HepG2 (cell line): ENCODE measurements at regions not wholly inside any gene's neighbourhood (a gene's known extent, or its start where the extent isn't known, plus 50 kb on each side); places are given as distances from the start of the nearest gene placed in this dataset.

Experiments
- ATF2 ChIP-seq: sonication (generic); formaldehyde crosslinking; IDR thresholded peaks from 2 replicates; pipeline ENCODE4 v1.4.0; 2020; ENCODE audit warnings: missing genetic modification reagents
- CREB1 ChIP-seq, 2 experiments: fragments of 450-650 bp in 1 of 2; IDR thresholded peaks; 2 replicates each; pipeline ENCODE4 v1.6.1; 2016 to 2017; ENCODE audit warnings: control low read depth in 1 of 2, mild to moderate bottlenecking in 1 of 2, missing compliant biosample characterization in 1 of 2, missing genetic modification characterization in 1 of 2
- HOMEZ ChIP-seq: IDR thresholded peaks from 2 replicates; pipeline ENCODE4 v1.6.1; 2016; ENCODE audit warnings: low read depth
- HOXA9 ChIP-seq: sonication (generic); formaldehyde crosslinking; IDR thresholded peaks from 2 replicates; pipeline ENCODE4 v1.8.1; 2022; ENCODE audit warnings: missing genetic modification reagents, mild to moderate bottlenecking, moderate library complexity, borderline replicate concordance
- POLR2AphosphoS5 ChIP-seq: IDR thresholded peaks from 2 replicates; pipeline ENCODE4 v1.6.1; 2012; ENCODE audit warnings: low read depth, low read length
- THYN1 ChIP-seq: sonication (generic); formaldehyde crosslinking; IDR thresholded peaks from 2 replicates; pipeline ENCODE4 v1.8.1; 2023; ENCODE audit warnings: low read depth, mild to moderate bottlenecking, moderate library complexity, missing genetic modification reagents, borderline replicate concordance
- ZFP1 ChIP-seq: IDR thresholded peaks from 2 replicates; pipeline ENCODE4 v1.6.1; 2016
- TF ChIP-seq, protein P1 (sequence below): sonication (generic); formaldehyde crosslinking; IDR thresholded peaks from 2 replicates; pipeline ENCODE4 v1.5.0; 2020; ENCODE audit warnings: mild to moderate bottlenecking, missing genetic modification reagents, moderate library complexity
- TF ChIP-seq, protein P2 (sequence below): sonication (generic); formaldehyde crosslinking; IDR thresholded peaks from 2 replicates; pipeline ENCODE4 v1.5.0; 2020; ENCODE audit warnings: missing genetic modification reagents, mild to moderate bottlenecking, borderline replicate concordance
- TF ChIP-seq, protein P3 (sequence below): sonication (generic); formaldehyde crosslinking; IDR thresholded peaks from 2 replicates; pipeline ENCODE4 v1.9.0; 2022; ENCODE audit warnings: missing genetic modification reagents, mild to moderate bottlenecking, borderline replicate concordance

DNA sequence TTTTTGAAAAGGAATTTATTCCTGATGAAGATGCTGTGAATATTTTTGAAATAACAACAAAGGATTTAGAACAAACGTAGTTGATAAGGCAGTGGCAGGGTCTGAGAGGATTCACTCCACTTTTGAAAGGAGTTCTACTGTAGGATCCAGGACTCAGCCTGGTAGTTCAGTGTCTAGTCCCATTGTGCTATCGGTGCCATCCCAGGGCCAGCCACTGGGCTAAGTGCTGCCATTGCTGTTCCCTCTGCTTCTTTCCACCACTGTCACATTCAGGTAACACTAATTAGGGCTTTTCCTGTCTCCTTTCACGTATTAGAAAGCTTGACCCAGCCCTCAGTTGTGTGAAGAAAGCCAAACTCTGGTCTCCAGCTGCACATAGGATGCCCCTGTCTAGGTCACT lies 177.3 kb downstream of the TEX36 start:
- TF ChIP-seq THYN1 (CRISPR knock-in tag), result no peak
- TF ChIP-seq, protein P1, sequence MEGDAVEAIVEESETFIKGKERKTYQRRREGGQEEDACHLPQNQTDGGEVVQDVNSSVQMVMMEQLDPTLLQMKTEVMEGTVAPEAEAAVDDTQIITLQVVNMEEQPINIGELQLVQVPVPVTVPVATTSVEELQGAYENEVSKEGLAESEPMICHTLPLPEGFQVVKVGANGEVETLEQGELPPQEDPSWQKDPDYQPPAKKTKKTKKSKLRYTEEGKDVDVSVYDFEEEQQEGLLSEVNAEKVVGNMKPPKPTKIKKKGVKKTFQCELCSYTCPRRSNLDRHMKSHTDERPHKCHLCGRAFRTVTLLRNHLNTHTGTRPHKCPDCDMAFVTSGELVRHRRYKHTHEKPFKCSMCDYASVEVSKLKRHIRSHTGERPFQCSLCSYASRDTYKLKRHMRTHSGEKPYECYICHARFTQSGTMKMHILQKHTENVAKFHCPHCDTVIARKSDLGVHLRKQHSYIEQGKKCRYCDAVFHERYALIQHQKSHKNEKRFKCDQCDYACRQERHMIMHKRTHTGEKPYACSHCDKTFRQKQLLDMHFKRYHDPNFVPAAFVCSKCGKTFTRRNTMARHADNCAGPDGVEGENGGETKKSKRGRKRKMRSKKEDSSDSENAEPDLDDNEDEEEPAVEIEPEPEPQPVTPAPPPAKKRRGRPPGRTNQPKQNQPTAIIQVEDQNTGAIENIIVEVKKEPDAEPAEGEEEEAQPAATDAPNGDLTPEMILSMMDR (CRISPR knock-in tag), result no peak
- TF ChIP-seq HOXA9 (CRISPR knock-in tag), result no peak
- no peak for TF ChIP-seq ATF2 (CRISPR knock-in tag)
- TF ChIP-seq ZFP1 (CRISPR knock-in tag), result no peak
- TF ChIP-seq, protein P2, sequence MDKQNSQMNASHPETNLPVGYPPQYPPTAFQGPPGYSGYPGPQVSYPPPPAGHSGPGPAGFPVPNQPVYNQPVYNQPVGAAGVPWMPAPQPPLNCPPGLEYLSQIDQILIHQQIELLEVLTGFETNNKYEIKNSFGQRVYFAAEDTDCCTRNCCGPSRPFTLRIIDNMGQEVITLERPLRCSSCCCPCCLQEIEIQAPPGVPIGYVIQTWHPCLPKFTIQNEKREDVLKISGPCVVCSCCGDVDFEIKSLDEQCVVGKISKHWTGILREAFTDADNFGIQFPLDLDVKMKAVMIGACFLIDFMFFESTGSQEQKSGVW (CRISPR knock-in tag), result no peak
- TF ChIP-seq, protein P3, sequence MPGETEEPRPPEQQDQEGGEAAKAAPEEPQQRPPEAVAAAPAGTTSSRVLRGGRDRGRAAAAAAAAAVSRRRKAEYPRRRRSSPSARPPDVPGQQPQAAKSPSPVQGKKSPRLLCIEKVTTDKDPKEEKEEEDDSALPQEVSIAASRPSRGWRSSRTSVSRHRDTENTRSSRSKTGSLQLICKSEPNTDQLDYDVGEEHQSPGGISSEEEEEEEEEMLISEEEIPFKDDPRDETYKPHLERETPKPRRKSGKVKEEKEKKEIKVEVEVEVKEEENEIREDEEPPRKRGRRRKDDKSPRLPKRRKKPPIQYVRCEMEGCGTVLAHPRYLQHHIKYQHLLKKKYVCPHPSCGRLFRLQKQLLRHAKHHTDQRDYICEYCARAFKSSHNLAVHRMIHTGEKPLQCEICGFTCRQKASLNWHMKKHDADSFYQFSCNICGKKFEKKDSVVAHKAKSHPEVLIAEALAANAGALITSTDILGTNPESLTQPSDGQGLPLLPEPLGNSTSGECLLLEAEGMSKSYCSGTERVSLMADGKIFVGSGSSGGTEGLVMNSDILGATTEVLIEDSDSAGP (CRISPR knock-in tag), result no peak
- no peak for TF ChIP-seq POLR2AphosphoS5
- no peak for TF ChIP-seq CREB1 (IDR thresholded peaks at IDR 0.05)
- no peak for TF ChIP-seq CREB1 (CRISPR knock-in tag; IDR thresholded peaks at IDR 0.05)
- TF ChIP-seq HOMEZ, result no peak
